ENCODE measurements at regions not wholly inside any gene's neighbourhood (a gene's known extent, or its start where the extent isn't known, plus 50 kb on each side); places are given as distances from the start of the nearest gene placed in this dataset.

- no peaks in the 10 kb centered on the region for H3K9me3 Mint-ChIP-seq
- intact Hi-C loops (cut with micrococcal nuclease) = no loop called here
- no peak for DNase-seq
- CTCF ChIA-PET = no interaction called here
- H3K27ac Mint-ChIP-seq = no peak overlapping the region
- no peaks in the 10 kb centered on the region for H3K36me3 Mint-ChIP-seq
- peaks cover 5% of the 10 kb centered on the region for H3K27me3 Mint-ChIP-seq
- no peaks in the 10 kb centered on the region for H3K4me1 Mint-ChIP-seq (ENCODE audit: low read depth)
- no peak overlapping the region for H3K4me3 Mint-ChIP-seq
- POLR2A ChIA-PET = no interaction called here
These were observed 123.5 kb downstream of the KCTD12 start for GRCh38 chr13:76762721-76763120.

- Mint-ChIP-seq H3K4me1 (ENCODE audit: low read depth) (no peaks in the 10 kb centered on the region), H3K36me3 (no peaks in the 10 kb centered on the region), H3K9me3 (no peaks in the 10 kb centered on the region), H3K4me3 (no peak overlapping the region), H3K27me3 (peaks cover 7% of the 10 kb centered on the region), H3K27ac (no peak overlapping the region)
- no peak for DNase-seq
- ChIA-PET POLR2A (no interaction called here), CTCF (no interaction called here)
- intact Hi-C loops (cut with micrococcal nuclease) = no loop called here
These were observed 126.3 kb downstream of the KCTD12 start for GRCh38 chr13:76759877-76760276.

DNA sequence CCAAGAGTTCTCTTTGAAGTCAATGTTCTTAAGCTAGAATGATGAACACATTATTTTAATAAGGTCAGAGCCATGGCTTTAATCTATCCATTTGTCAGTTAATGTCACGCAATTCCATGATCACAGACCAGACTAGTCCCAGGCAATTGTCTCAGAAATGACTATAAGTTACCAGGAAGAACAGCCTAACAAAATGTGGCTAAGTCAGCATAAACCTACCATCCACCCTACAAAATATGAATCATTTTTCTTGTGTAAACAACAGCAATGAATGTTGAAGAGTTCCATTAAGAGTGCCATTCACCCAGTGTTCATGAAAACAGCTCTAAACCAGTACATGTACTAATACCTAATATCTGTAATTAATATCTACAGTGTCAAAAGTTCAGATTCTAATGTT, 127.5 kb downstream of the KCTD12 start:
- intact Hi-C loops (cut with micrococcal nuclease) = no loop called here
- ChIA-PET POLR2A (no interaction called here), CTCF (no interaction called here)
- Mint-ChIP-seq H3K27ac (no peak overlapping the region), H3K9me3 (no peaks in the 10 kb centered on the region), H3K27me3 (peaks cover 7% of the 10 kb centered on the region), H3K4me1 (ENCODE audit: low read depth) (no peaks in the 10 kb centered on the region), H3K4me3 (no peak overlapping the region), H3K36me3 (no peaks in the 10 kb centered on the region)
- no peak for DNase-seq

GRCh38 chr13:76758257-76758656, 127.9 kb downstream of the KCTD12 start:
- CTCF ChIA-PET = no interaction called here
- H3K4me3 Mint-ChIP-seq = no peak overlapping the region
- no peaks in the 10 kb centered on the region for H3K36me3 Mint-ChIP-seq
- no peaks in the 10 kb centered on the region for H3K9me3 Mint-ChIP-seq
- H3K4me1 Mint-ChIP-seq (ENCODE audit: low read depth) = no peaks in the 10 kb centered on the region
- H3K27me3 Mint-ChIP-seq = peaks cover 9% of the 10 kb centered on the region
- no peak overlapping the region for H3K27ac Mint-ChIP-seq
- DNase-seq = no peak
- intact Hi-C loops (cut with micrococcal nuclease) = no loop called here
- POLR2A ChIA-PET = no interaction called here

GRCh38 chr13:76756451-76756850, 129.8 kb downstream of the KCTD12 start:
- Mint-ChIP-seq H3K9me3 (no peaks in the 10 kb centered on the region), H3K4me1 (ENCODE audit: low read depth) (no peaks in the 10 kb centered on the region), H3K36me3 (no peaks in the 10 kb centered on the region), H3K4me3 (no peak overlapping the region), H3K27ac (no peak overlapping the region), H3K27me3 (peaks cover 12% of the 10 kb centered on the region)
- ChIA-PET CTCF (interaction anchor here (1.1 kb wide), 1 partner anchor 147 kb away, joined by 3 read pairs; no protein-coding TSS in a partner anchor), POLR2A (no interaction called here)
- no peak for DNase-seq
- intact Hi-C loops (cut with micrococcal nuclease) = no loop called here

GRCh38 chr13:76754414-76754813, 131.8 kb downstream of the KCTD12 start:
- no peaks in the 10 kb centered on the region for H3K9me3 Mint-ChIP-seq
- POLR2A ChIA-PET = interaction anchor here (0.6 kb wide), 1 partner anchor 769 kb away, joined by 3 read pairs; no protein-coding TSS in a partner anchor
- H3K27ac Mint-ChIP-seq = no peak overlapping the region
- peaks cover 12% of the 10 kb centered on the region for H3K27me3 Mint-ChIP-seq
- CTCF ChIA-PET = interaction anchor here (0.7 kb wide), 1 partner anchor 9 kb away, joined by 3 read pairs; no protein-coding TSS in a partner anchor
- no peak for DNase-seq
- H3K4me1 Mint-ChIP-seq (ENCODE audit: low read depth) = no peaks in the 10 kb centered on the region
- intact Hi-C loops (cut with micrococcal nuclease) = no loop called here
- H3K4me3 Mint-ChIP-seq = no peak overlapping the region
- H3K36me3 Mint-ChIP-seq = no peaks in the 10 kb centered on the region

DNA sequence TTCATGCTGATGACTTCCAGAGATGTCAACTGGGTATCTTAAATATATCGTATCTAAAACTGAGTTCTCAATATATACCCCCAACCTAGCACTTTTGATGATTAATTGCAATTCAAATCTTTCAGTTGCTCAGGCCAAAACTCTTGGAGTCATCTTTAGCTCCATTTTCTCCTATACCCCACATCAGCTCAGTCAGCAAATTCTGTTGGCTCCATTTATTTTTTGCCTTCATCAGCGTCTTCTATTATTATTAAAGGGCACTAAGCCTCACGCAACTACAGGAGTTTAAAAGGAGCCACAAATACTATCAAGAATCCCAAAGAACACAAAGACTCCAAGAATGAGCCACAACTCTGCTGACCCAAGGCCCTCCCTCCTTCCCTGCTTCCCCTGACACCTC, 134.9 kb downstream of the KCTD12 start:
- intact Hi-C loops (cut with micrococcal nuclease) = no loop called here
- CTCF ChIA-PET = no interaction called here

DNA sequence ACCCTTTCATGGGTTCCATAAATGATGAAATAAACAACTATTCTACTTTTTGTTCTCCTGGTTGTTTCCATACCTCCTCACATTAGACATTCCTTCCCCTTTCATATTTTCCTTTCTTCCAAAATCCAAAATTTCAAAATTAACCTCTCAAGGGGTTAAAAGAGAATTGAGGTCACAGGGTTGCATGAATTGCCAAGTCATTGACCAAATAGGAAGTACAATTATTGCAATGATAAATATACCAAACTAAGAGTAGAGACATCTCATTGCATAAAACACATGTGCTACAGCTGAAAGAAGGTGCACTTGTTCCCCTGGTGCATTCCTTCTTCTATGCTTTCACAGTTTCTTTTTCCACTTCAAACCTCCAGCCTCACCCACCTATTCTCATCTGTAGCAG, 136.1 kb downstream of the KCTD12 start:
- intact Hi-C loops (cut with micrococcal nuclease) = no loop called here
- H3K4me1 Mint-ChIP-seq (ENCODE audit: low read depth) = no peaks in the 10 kb centered on the region
- H3K36me3 Mint-ChIP-seq = no peaks in the 10 kb centered on the region
- peaks cover 4% of the 10 kb centered on the region for H3K27me3 Mint-ChIP-seq
- no peaks in the 10 kb centered on the region for H3K9me3 Mint-ChIP-seq
- H3K4me3 Mint-ChIP-seq = no peak overlapping the region
- POLR2A ChIA-PET = no interaction called here
- H3K27ac Mint-ChIP-seq = no peak overlapping the region
- CTCF ChIA-PET = no interaction called here
- no peak for DNase-seq

More for the DNA sequence above, 134.9 kb downstream of the KCTD12 start:
- no peak for DNase-seq
- Mint-ChIP-seq H3K27ac (no peak overlapping the region), H3K27me3 (peaks cover 4% of the 10 kb centered on the region), H3K9me3 (no peaks in the 10 kb centered on the region), H3K4me3 (no peak overlapping the region), H3K4me1 (ENCODE audit: low read depth) (no peaks in the 10 kb centered on the region), H3K36me3 (no peaks in the 10 kb centered on the region)
- POLR2A ChIA-PET = no interaction called here

DNA sequence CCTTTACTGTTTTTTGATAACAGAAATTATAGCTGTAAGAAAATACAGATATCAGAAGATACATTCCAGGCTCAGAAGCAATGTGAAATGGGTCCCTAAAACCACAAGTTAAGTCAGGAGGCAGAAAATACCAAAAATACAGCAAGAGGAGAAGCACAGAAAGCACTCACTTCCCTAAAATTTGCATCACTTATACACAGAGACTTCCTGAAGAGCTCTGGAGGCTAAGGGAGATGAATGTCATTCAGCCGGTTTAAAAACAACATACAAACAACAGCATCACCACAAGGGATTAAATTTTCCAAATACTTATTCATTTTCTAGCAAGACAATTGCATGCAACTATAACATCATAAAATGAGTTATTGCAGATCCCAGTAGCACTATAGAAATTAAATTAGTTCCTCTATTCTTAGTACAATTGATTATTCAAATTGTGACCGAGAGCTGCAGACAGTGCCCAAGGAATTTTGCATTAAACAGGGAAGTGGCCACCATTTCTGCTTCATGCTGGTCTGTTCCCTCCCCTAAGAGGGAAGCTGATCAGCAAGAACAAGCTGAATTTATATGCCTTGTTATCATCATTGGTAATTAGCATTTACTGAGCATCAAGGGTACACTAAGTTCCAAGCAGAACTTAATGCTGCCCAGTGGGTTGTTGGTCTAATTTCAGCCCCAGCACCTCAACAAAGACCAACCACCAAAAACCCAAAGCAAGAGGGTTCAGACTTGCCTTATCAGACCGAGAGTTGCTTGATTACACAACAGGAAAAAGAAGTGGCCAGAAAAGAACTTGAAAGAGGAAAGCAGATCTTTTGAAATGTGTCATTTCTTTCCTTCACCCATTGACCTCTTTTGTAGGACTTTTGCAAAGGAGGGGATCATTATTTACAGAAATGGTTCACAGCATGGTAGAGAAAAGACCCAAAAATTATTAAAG, 140.7 kb downstream of the KCTD12 start:
- no peaks in the 10 kb centered on the region for H3K4me1 Mint-ChIP-seq (ENCODE audit: low read depth)
- H3K9me3 Mint-ChIP-seq = peaks cover 4% of the 10 kb centered on the region
- H3K36me3 Mint-ChIP-seq = no peaks in the 10 kb centered on the region
- intact Hi-C loops (cut with micrococcal nuclease) = no loop called here
- H3K27me3 Mint-ChIP-seq = peaks cover 6% of the 10 kb centered on the region
- ChIA-PET POLR2A (no interaction called here), CTCF (interaction anchor here (0.6 kb wide), 1 partner anchor 9 kb away, joined by 3 read pairs; no protein-coding TSS in a partner anchor)
- no peak overlapping the region for H3K27ac Mint-ChIP-seq
- H3K4me3 Mint-ChIP-seq = no peak overlapping the region
- DNase-seq = no peak

- Mint-ChIP-seq H3K4me3 (no peak overlapping the region), H3K27me3 (peaks cover 6% of the 10 kb centered on the region), H3K4me1 (ENCODE audit: low read depth) (no peaks in the 10 kb centered on the region), H3K27ac (no peak overlapping the region), H3K9me3 (peaks cover 4% of the 10 kb centered on the region), H3K36me3 (no peaks in the 10 kb centered on the region)
- no peak for DNase-seq
- intact Hi-C loops (cut with micrococcal nuclease) = no loop called here
- POLR2A ChIA-PET = no interaction called here
- CTCF ChIA-PET = no interaction called here
These were observed 144.6 kb downstream of the KCTD12 start for GRCh38 chr13:76741624-76742023.

GRCh38 chr13:76741046-76741445, 145.2 kb downstream of the KCTD12 start:
- ChIA-PET CTCF (no interaction called here), POLR2A (no interaction called here)
- Mint-ChIP-seq H3K27me3 (peaks cover 6% of the 10 kb centered on the region), H3K4me3 (no peak overlapping the region), H3K27ac (no peak overlapping the region), H3K36me3 (no peaks in the 10 kb centered on the region), H3K4me1 (ENCODE audit: low read depth) (no peaks in the 10 kb centered on the region), H3K9me3 (peaks cover 4% of the 10 kb centered on the region)
- no peak for DNase-seq
- intact Hi-C loops (cut with micrococcal nuclease) = no loop called here

DNA sequence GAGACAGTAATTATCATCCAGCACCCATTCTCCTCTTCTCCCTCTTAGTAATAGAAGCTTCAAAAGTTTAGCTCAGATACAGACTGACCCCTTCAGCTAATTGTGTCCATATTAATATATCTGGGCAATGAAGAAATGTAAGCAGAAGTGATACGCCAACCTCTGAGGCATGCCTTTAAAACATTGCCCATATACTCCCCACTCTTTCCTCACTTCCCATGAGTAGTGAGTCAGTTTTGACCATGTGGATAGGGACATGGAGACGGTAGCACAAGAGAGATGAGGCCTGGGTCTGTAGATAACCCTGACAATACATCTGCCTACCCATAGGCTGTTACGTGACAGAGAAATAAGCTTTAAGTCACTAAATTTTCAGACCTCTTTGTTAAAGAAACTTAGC, 147.6 kb downstream of the KCTD12 start:
- no peak for DNase-seq
- no peak overlapping the region for H3K27ac Mint-ChIP-seq
- ChIA-PET CTCF (no interaction called here), POLR2A (no interaction called here)
- H3K4me3 Mint-ChIP-seq = no peak overlapping the region
- peaks cover 4% of the 10 kb centered on the region for H3K9me3 Mint-ChIP-seq
- peaks cover 2% of the 10 kb centered on the region for H3K27me3 Mint-ChIP-seq
- intact Hi-C loops (cut with micrococcal nuclease) = no loop called here
- H3K36me3 Mint-ChIP-seq = no peaks in the 10 kb centered on the region
- H3K4me1 Mint-ChIP-seq (ENCODE audit: low read depth) = no peaks in the 10 kb centered on the region

DNA sequence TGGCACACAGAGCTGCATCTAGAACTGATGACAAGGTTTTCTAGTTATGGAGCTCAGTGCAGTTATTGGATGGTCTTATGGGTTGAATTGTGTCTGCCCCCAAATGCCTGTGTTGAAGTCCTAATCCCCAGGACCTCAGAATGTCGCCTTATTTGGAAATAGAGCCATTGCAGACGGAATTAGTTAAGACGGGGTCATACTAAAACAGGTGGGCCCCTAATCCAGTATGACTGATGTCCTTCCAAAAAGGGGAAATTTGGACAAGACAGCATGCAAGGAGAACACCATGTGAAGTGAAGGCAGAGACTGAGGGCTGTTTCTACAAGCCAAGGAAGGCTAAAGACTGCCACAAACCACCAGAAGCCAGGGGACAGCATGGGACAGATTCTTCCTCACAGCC, 148.7 kb downstream of the KCTD12 start:
- no peak overlapping the region for H3K27ac Mint-ChIP-seq
- H3K4me1 Mint-ChIP-seq (ENCODE audit: low read depth) = no peaks in the 10 kb centered on the region
- DNase-seq = no peak
- peaks cover 2% of the 10 kb centered on the region for H3K27me3 Mint-ChIP-seq
- POLR2A ChIA-PET = no interaction called here
- H3K36me3 Mint-ChIP-seq = no peaks in the 10 kb centered on the region
- H3K4me3 Mint-ChIP-seq = no peak overlapping the region
- H3K9me3 Mint-ChIP-seq = peaks cover 4% of the 10 kb centered on the region
- CTCF ChIA-PET = no interaction called here
- intact Hi-C loops (cut with micrococcal nuclease) = no loop called here
